HG03521 (cell line): ENCODE measurements at regions not wholly inside any gene's neighbourhood (a gene's known extent, or its start where the extent isn't known, plus 50 kb on each side); places are given as distances from the start of the nearest gene placed in this dataset.

Experiments
- ATAC-seq: cut with Tn5 transposase; IDR thresholded peaks from one replicate; pipeline ENCODE4 v1.9.1; 2021; ENCODE audit warnings: mild to moderate bottlenecking, moderate library complexity; ENCODE audit not compliant: unreplicated experiment

- peak; percentile 87 for ATAC-seq
These were observed 206.6 kb upstream of the RFX3 start for GRCh38 chr9:3732077-3733038.

- no peak for ATAC-seq
These were observed 204.7 kb upstream of the RFX3 start for GRCh38 chr9:3730511-3730922.

GRCh38 chr9:3721096-3721495, 195.3 kb upstream of the RFX3 start:
- no peak for ATAC-seq

GRCh38 chr9:3719286-3719685, 193.5 kb upstream of the RFX3 start:
- no peak for ATAC-seq

GRCh38 chr9:3716415-3716814, 190.6 kb upstream of the RFX3 start:
- no peak for ATAC-seq

- no peak for ATAC-seq
These were observed 182.9 kb upstream of the RFX3 start for GRCh38 chr9:3708751-3709150.

GRCh38 chr9:3704890-3705289, 179.1 kb upstream of the RFX3 start:
- ATAC-seq = no peak

- no peak for ATAC-seq
These were observed 175.0 kb upstream of the RFX3 start for GRCh38 chr9:3700772-3701171.

- ATAC-seq = no peak
These were observed 174.1 kb upstream of the RFX3 start for GRCh38 chr9:3699883-3700282.

- no peak for ATAC-seq
These were observed 172.7 kb upstream of the RFX3 start for GRCh38 chr9:3698531-3698930.

- no peak for ATAC-seq
These were observed 172.3 kb upstream of the RFX3 start for GRCh38 chr9:3698076-3698475.

- ATAC-seq = no peak
These were observed 170.6 kb upstream of the RFX3 start for GRCh38 chr9:3696368-3696767.

GRCh38 chr9:3692606-3693005, 166.8 kb upstream of the RFX3 start:
- ATAC-seq = no peak

GRCh38 chr9:3689555-3689954, 163.8 kb upstream of the RFX3 start:
- no peak for ATAC-seq

- ATAC-seq = no peak
These were observed 161.3 kb upstream of the RFX3 start for GRCh38 chr9:3687145-3687544.

GRCh38 chr9:3682186-3682585, 156.4 kb upstream of the RFX3 start:
- no peak for ATAC-seq

- ATAC-seq = no peak
These were observed 151.7 kb upstream of the RFX3 start for GRCh38 chr9:3677541-3677940.

GRCh38 chr9:3676766-3677165, 151.0 kb upstream of the RFX3 start:
- no peak for ATAC-seq

- no peak for ATAC-seq
These were observed 150.1 kb upstream of the RFX3 start for GRCh38 chr9:3675946-3676345.

GRCh38 chr9:3674561-3674960, 148.8 kb upstream of the RFX3 start:
- ATAC-seq = no peak

GRCh38 chr9:3672399-3672798, 146.6 kb upstream of the RFX3 start:
- ATAC-seq = no peak

- no peak for ATAC-seq
These were observed 138.2 kb upstream of the RFX3 start for GRCh38 chr9:3664044-3664443.

GRCh38 chr9:3662671-3663070, 136.9 kb upstream of the RFX3 start:
- ATAC-seq = no peak
